Left ventricle myocardium inferior (tissue), 1 donor: ENCODE measurements at regions not wholly inside any gene's neighbourhood (a gene's known extent, or its start where the extent isn't known, plus 50 kb on each side); places are given as distances from the start of the nearest gene placed in this dataset.
A peak's percentile ranks its signal among the peaks of the same experiment; 100 is the strongest.

ENCODE experiments used
- DNase-seq: peaks from one replicate; pipeline ENCODE4 v3.0.0-alpha.2; 2020
- H3K27ac ChIP-seq: fragments of 200-600 bp; replicated peaks from 2 replicates; pipeline ENCODE4 v1.8.0; 2021
- H3K27me3 ChIP-seq: fragments of 200-600 bp; 2 replicates; pipeline ENCODE4 v1.8.0; 2021; ENCODE audit warnings: low read depth
- H3K36me3 ChIP-seq: fragments of 200-600 bp; 2 replicates; pipeline ENCODE4 v1.8.0; 2021
- H3K4me1 ChIP-seq: fragments of 200-600 bp; 2 replicates; pipeline ENCODE4 v1.8.0; 2021
- H3K4me3 ChIP-seq: fragments of 200-600 bp; 2 replicates; pipeline ENCODE4 v1.8.0; 2021; ENCODE audit warnings: mild to moderate bottlenecking, moderate library complexity
- H3K9me3 ChIP-seq: fragments of 200-600 bp; replicated peaks from 2 replicates; pipeline ENCODE4 v1.8.0; 2021
- intact Hi-C: fragments of 100-400 bp; cut with micrococcal nuclease; formaldehyde crosslinking; loops from one replicate; pipeline ENCODE4 v1.11.0; 2022
- TF ChIP-seq, protein P1 (sequence below): fragments of 200-600 bp; IDR thresholded peaks from 2 replicates; pipeline ENCODE4 v1.8.0; 2021; ENCODE audit warnings: antibody characterized with exemption, mild to moderate bottlenecking, borderline replicate concordance
- donor health status: DM: no; HTN: yes; CAD: no; lungs with severe emphysema.

DNA sequence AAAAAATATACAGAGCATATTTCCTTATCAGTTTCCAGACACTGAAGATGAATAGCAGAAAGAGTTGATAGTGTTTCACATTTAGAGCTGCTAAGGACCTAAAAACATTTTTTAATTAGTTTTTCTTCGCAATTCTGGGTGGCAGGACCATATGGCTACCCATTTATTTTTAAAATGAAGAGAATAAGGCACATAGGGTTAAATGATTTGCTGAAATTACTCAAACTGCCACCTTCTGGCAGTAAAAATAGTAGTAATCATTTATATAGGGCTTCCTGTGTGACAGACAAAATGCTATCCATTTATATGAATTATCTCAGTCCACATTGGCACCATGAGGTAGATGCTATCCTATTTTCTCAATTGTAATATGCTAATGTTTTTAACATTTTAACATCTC, 108.6 kb upstream of the CCDC196 start:
- TF ChIP-seq, protein P1, sequence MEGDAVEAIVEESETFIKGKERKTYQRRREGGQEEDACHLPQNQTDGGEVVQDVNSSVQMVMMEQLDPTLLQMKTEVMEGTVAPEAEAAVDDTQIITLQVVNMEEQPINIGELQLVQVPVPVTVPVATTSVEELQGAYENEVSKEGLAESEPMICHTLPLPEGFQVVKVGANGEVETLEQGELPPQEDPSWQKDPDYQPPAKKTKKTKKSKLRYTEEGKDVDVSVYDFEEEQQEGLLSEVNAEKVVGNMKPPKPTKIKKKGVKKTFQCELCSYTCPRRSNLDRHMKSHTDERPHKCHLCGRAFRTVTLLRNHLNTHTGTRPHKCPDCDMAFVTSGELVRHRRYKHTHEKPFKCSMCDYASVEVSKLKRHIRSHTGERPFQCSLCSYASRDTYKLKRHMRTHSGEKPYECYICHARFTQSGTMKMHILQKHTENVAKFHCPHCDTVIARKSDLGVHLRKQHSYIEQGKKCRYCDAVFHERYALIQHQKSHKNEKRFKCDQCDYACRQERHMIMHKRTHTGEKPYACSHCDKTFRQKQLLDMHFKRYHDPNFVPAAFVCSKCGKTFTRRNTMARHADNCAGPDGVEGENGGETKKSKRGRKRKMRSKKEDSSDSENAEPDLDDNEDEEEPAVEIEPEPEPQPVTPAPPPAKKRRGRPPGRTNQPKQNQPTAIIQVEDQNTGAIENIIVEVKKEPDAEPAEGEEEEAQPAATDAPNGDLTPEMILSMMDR: no peak
- Histone ChIP-seq H3K9me3 (no peaks in the 10 kb centered on the region), H3K36me3 (no peaks in the 10 kb centered on the region), H3K27me3 (no peaks in the 10 kb centered on the region), H3K27ac (no peak overlapping the region), H3K4me1 (peaks cover 18% of the 10 kb centered on the region), H3K4me3 (no peak overlapping the region)
- no peak for DNase-seq
- intact Hi-C loops: no loop called here

- no peak overlapping the region for H3K4me3 ChIP-seq
- peaks cover 18% of the 10 kb centered on the region for H3K4me1 ChIP-seq
- H3K36me3 ChIP-seq: no peaks in the 10 kb centered on the region
- H3K27ac ChIP-seq: no peak overlapping the region
- no peaks in the 10 kb centered on the region for H3K27me3 ChIP-seq
- TF ChIP-seq, protein P1: no peak
- intact Hi-C loops: no loop called here
- peak; percentile 25 for DNase-seq
- no peaks in the 10 kb centered on the region for H3K9me3 ChIP-seq
Observed at GRCh38 chr14:66378712-66379505, 107.3 kb upstream of the CCDC196 start.

GRCh38 chr14:66380143-66380542, 106.0 kb upstream of the CCDC196 start:
- Histone ChIP-seq H3K36me3 (no peaks in the 10 kb centered on the region), H3K4me3 (no peak overlapping the region), H3K4me1 (peaks cover 18% of the 10 kb centered on the region), H3K9me3 (no peaks in the 10 kb centered on the region), H3K27me3 (no peaks in the 10 kb centered on the region), H3K27ac (no peak overlapping the region)
- intact Hi-C loops: no loop called here
- TF ChIP-seq, protein P1: no peak
- DNase-seq: no peak

- intact Hi-C loops: no loop called here
- H3K36me3 ChIP-seq: no peaks in the 10 kb centered on the region
- peaks cover 18% of the 10 kb centered on the region for H3K4me1 ChIP-seq
- DNase-seq: no peak
- no peaks in the 10 kb centered on the region for H3K27me3 ChIP-seq
- no peak overlapping the region for H3K27ac ChIP-seq
- TF ChIP-seq, protein P1: no peak
- H3K4me3 ChIP-seq: no peak overlapping the region
- no peaks in the 10 kb centered on the region for H3K9me3 ChIP-seq
Observed at GRCh38 chr14:66381755-66382154, 104.4 kb upstream of the CCDC196 start.

GRCh38 chr14:66383257-66383656, 102.9 kb upstream of the CCDC196 start:
- H3K4me3 ChIP-seq: no peak overlapping the region
- peaks cover 18% of the 10 kb centered on the region for H3K4me1 ChIP-seq
- no peaks in the 10 kb centered on the region for H3K36me3 ChIP-seq
- intact Hi-C loops: no loop called here
- TF ChIP-seq, protein P1: no peak
- H3K9me3 ChIP-seq: no peaks in the 10 kb centered on the region
- no peak for DNase-seq
- no peaks in the 10 kb centered on the region for H3K27me3 ChIP-seq
- no peak overlapping the region for H3K27ac ChIP-seq
